CD4-positive, CD25-positive, alpha-beta regulatory T cell (primary cell): ENCODE measurements at regions not wholly inside any gene's neighbourhood (a gene's known extent, or its start where the extent isn't known, plus 50 kb on each side); places are given as distances from the start of the nearest gene placed in this dataset.

Experiments
- ATAC-seq, 2 donors: fragments of 150-1000 bp; cut with Tn5 transposase; one replicate each; pipeline ENCODE4 v1.10.0; 2021; ENCODE audit warnings: low read depth in 2 of 2, moderate number of reproducible peaks in 2 of 2, moderate library complexity in 1 of 2
- DNase-seq, 3 donors: peaks; one replicate each; pipeline versions ENCODE4 v3.0.0 to v3.0.0-alpha.2; 2012 to 2022; ENCODE audit warnings: mixed read lengths in 1 of 3
- H3K27ac ChIP-seq: one replicate; pipeline ENCODE4 v1.7.0; 2013; ENCODE audit warnings: mild to moderate bottlenecking, low read length; ENCODE audit not compliant: insufficient read depth, poor library complexity, severe bottlenecking
- H3K27me3 ChIP-seq: one replicate; pipeline ENCODE4 v1.7.0; 2013; ENCODE audit warnings: low read length; ENCODE audit not compliant: control insufficient read depth, insufficient read depth
- H3K36me3 ChIP-seq: one replicate; pipeline ENCODE4 v1.7.0; 2013; ENCODE audit warnings: mild to moderate bottlenecking, low read length, moderate library complexity; ENCODE audit not compliant: control insufficient read depth, insufficient read depth
- H3K4me1 ChIP-seq: 2 replicates; pipeline ENCODE4 v1.7.0; 2013; ENCODE audit warnings: mild to moderate bottlenecking, low read length; ENCODE audit not compliant: insufficient read depth, control insufficient read depth, poor library complexity, severe bottlenecking
- H3K4me3 ChIP-seq: one replicate; pipeline ENCODE4 v1.7.0; 2013; ENCODE audit warnings: low read depth, mild to moderate bottlenecking, low read length, moderate library complexity
- H3K9me3 ChIP-seq, 2 experiments: 1 replicate in 1 of 2; 2 replicates in 1 of 2; pipeline ENCODE4 v1.7.0; 2013; ENCODE audit warnings: low read length in 2 of 2, mild to moderate bottlenecking in 1 of 2, moderate library complexity in 1 of 2; ENCODE audit not compliant: control insufficient read depth in 2 of 2
- H3K27ac Mint-ChIP-seq, 3 donors: one replicate each; pipeline ENCODE4 v1.8.0; 2020 to 2022; ENCODE audit warnings: mild to moderate bottlenecking in 3 of 3, mixed read lengths in 3 of 3, moderate library complexity in 2 of 3
- H3K27me3 Mint-ChIP-seq: one replicate; pipeline ENCODE4 v1.8.0; 2022; ENCODE audit warnings: mild to moderate bottlenecking, mixed read lengths
- H3K36me3 Mint-ChIP-seq: one replicate; pipeline ENCODE4 v1.8.0; 2020; ENCODE audit warnings: mixed read lengths
- H3K4me1 Mint-ChIP-seq, 4 donors: one replicate each; pipeline ENCODE4 v1.8.0; 2020 to 2022; ENCODE audit warnings: mixed read lengths in 4 of 4, mild to moderate bottlenecking in 1 of 4
- H3K4me3 Mint-ChIP-seq, 4 donors: one replicate each; pipeline ENCODE4 v1.8.0; 2020 to 2022; ENCODE audit warnings: mild to moderate bottlenecking in 4 of 4, mixed read lengths in 4 of 4, moderate library complexity in 3 of 4
- H3K9me3 Mint-ChIP-seq, 7 donors: one replicate each; pipeline ENCODE4 v1.8.0; 2020 to 2022; ENCODE audit warnings: mixed read lengths in 7 of 7, mild to moderate bottlenecking in 3 of 7, moderate library complexity in 2 of 7

DNA sequence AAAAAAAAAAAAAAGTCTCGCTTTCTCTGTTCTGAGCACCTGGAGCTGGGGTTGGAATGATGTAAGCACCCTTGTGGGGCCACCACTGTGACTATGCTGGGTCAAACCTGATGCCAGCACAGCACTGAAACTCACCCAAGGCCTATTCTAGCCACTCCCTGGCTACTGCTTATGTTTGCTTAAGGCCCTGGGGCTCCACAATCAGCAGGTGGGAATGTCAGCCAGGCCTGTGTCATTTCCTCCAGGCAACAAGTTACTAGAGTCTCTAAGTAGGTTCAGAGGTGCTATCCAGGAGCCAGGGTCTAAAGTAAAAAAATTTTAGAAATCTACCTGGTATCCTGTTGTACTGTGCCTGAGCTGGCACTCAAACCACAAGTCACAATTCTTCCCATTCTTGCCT, 1306.8 kb downstream of the STIM2 start:
- no peaks in the 10 kb centered on the region for H3K27me3 ChIP-seq
- ATAC-seq (no peak), DNase-seq (no peak)
- no peaks in the 10 kb centered on the region for H3K36me3 ChIP-seq
- Mint-ChIP-seq H3K9me3 (peaks cover 0 to 7% (median 5%) of the 10 kb centered on the region in 7 donors), H3K36me3 (no peaks in the 10 kb centered on the region), H3K4me3 (no peak overlapping the region), H3K27ac (no peak overlapping the region), H3K4me1 (peaks cover 0 to 4% (median 0%) of the 10 kb centered on the region in 4 donors), H3K27me3 (no peaks in the 10 kb centered on the region)
- H3K4me1 ChIP-seq, result no peaks in the 10 kb centered on the region
- H3K4me3 ChIP-seq, result no peak overlapping the region
- peaks cover 3 to 9% of the 10 kb centered on the region in 2 experiments for H3K9me3 ChIP-seq
- no peak overlapping the region for H3K27ac ChIP-seq

DNA sequence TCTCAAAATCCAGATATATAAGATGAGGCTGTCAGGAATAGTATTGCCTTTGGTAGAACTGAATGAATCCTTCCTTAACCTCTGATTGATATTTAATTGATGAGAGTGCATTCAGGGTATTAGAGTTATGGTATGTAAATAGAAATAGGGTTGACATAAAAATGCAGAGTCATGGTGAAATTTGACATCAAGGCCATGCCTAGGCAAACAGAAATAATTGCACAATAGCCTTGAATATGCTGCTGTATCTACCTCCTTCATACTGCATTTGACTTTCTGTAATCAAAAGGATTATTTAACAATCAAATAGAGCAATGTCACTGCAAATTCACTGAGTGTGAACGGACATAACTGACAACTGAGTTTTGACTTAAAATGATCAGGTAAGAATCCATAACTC, 1316.3 kb downstream of the STIM2 start:
- DNase-seq (no peak), ATAC-seq (no peak)
- Mint-ChIP-seq H3K9me3 (peaks cover 0 to 19% (median 4%) of the 10 kb centered on the region in 7 donors), H3K4me1 (peaks cover 0 to 2% (median 0%) of the 10 kb centered on the region in 4 donors), H3K36me3 (no peaks in the 10 kb centered on the region), H3K4me3 (no peak overlapping the region), H3K27ac (no peak overlapping the region), H3K27me3 (no peaks in the 10 kb centered on the region)
- Histone ChIP-seq H3K9me3 (no peaks in the 10 kb centered on the region), H3K27ac (no peak overlapping the region), H3K27me3 (no peaks in the 10 kb centered on the region), H3K4me3 (no peak overlapping the region), H3K36me3 (no peaks in the 10 kb centered on the region), H3K4me1 (no peaks in the 10 kb centered on the region)

DNA sequence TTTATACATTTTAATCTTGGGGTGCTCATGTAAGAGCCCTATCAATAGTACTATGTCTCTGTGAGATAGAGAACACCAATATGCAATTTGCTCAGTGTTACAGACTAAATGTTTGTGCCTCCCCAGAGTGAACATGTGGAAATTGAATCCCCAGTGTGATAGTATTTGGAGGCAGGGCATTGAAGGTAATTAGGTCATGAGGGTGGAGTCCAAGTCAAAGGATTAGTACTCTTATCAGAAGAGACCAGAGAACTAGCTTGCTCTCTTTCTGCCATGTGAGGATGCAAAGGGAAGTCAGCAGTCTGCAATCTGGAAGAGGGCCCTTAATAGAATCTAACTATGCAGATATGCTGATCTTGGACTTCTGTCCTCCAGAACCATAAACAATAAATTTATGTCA, 1317.0 kb downstream of the STIM2 start:
- Mint-ChIP-seq H3K4me3 (no peak overlapping the region), H3K27ac (no peak overlapping the region), H3K9me3 (peaks cover 0 to 22% (median 4%) of the 10 kb centered on the region in 7 donors), H3K4me1 (no peaks in the 10 kb centered on the region), H3K27me3 (no peaks in the 10 kb centered on the region), H3K36me3 (no peaks in the 10 kb centered on the region)
- H3K4me1 ChIP-seq, result no peaks in the 10 kb centered on the region
- H3K9me3 ChIP-seq, result no peaks in the 10 kb centered on the region
- no peaks in the 10 kb centered on the region for H3K36me3 ChIP-seq
- H3K27me3 ChIP-seq, result no peaks in the 10 kb centered on the region
- ATAC-seq (no peak), DNase-seq (no peak)
- H3K27ac ChIP-seq, result no peak overlapping the region
- H3K4me3 ChIP-seq, result no peak overlapping the region

DNA sequence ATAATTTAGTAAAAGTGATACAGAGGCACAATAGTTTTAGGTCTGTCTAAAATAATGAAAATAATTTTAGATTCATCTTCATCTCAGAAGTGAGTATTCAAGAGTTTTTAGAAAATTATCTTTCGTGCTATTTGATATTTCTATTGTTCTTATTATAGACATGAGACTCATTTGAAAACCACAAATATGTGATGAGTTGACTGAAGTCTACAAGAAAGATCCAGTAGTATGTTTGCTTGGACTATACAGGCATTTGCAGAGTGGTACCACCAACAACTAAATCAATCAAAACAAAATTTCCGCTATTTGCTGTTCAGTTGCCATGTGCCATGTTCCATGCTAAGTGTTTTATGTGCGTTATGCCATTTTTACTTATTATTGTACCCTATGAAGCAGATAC, 1318.5 kb downstream of the STIM2 start:
- H3K27ac Mint-ChIP-seq, result no peak overlapping the region
- H3K9me3 Mint-ChIP-seq, result peaks cover 0 to 25% (median 4%) of the 10 kb centered on the region in 7 donors
- no peaks in the 10 kb centered on the region for H3K4me1 Mint-ChIP-seq
- H3K36me3 ChIP-seq, result no peaks in the 10 kb centered on the region
- no peak overlapping the region for H3K27ac ChIP-seq
- H3K4me3 ChIP-seq, result no peak overlapping the region
- H3K4me1 ChIP-seq, result no peaks in the 10 kb centered on the region
- no peaks in the 10 kb centered on the region for H3K36me3 Mint-ChIP-seq
- no peaks in the 10 kb centered on the region for H3K27me3 ChIP-seq
- no peaks in the 10 kb centered on the region for H3K9me3 ChIP-seq
- no peak overlapping the region for H3K4me3 Mint-ChIP-seq
- ATAC-seq (no peak), DNase-seq (no peak)
- no peaks in the 10 kb centered on the region for H3K27me3 Mint-ChIP-seq

DNA sequence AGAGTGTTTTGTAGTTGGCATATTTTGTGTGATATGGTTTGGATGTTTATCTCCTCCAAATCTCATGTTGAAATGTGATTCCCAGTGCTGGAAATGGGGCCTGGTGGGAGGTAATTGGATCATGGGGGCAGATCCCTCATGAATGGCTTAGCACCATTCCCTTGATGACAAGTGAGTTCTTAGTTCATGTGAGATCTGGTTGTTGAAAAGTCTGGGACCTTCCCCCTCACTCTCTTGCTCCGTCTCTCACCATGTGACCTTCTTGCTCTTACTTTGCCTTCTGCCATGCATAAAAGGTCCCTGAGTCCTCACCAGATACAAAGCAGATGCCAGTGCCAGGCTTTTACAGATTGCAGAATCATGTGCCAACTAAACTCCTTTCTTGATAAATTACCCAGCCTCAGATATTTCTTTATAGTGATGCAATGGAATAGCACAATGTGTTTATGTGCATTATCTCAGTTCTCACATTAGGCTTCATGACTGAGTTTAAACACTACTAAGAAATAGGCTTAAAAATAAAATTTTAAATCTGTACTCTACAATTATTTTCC, 1348.8 kb downstream of the STIM2 start:
- Histone ChIP-seq H3K36me3 (no peaks in the 10 kb centered on the region), H3K27ac (no peak overlapping the region), H3K4me3 (no peak overlapping the region), H3K9me3 (peaks cover 0 to 15% of the 10 kb centered on the region in 2 experiments), H3K27me3 (no peaks in the 10 kb centered on the region), H3K4me1 (no peaks in the 10 kb centered on the region)
- Mint-ChIP-seq H3K27me3 (no peaks in the 10 kb centered on the region), H3K27ac (no peak overlapping the region), H3K36me3 (no peaks in the 10 kb centered on the region), H3K9me3 (peaks cover 0 to 23% (median 9%) of the 10 kb centered on the region in 7 donors), H3K4me1 (no peaks in the 10 kb centered on the region), H3K4me3 (no peak overlapping the region)
- ATAC-seq (no peak), DNase-seq (no peak)

DNA sequence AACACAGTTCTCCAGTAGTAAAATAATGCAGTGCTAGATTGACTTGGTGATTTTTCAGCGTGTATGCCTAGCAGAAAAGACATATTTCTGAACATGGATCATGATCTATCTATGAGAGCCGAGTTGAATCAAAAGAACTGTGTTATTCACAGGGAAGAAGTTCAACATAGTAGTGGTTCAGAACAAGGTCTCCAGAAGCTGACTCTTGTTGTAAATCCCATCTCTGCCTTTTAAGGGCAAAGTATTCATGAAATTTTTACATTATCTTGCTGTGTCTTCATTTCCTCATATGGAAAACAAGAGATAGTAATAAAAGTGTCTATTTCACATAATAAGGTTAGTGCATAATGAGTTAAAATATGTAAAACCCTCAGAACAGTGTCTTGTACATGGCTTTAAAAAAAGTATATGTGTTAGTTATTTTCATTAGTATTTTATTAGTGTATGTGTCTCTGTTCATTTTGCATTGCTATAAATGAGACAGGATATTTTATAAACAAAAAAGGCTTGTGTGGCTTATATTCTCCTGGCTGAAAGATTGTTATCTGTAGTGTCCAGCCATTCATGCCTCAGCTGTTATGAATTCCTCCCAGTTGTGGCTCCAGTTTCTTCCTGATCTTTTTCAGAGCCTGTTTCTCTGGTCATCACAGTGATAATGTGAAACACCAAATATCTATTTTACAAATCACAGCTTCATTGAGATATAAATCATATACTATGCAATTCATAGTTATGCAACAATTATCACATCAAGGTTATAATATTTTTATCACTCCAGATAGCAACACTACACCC, 1351.2 kb downstream of the STIM2 start:
- Histone ChIP-seq H3K36me3 (no peaks in the 10 kb centered on the region), H3K27me3 (no peaks in the 10 kb centered on the region), H3K9me3 (peaks cover 0 to 10% of the 10 kb centered on the region in 2 experiments), H3K4me1 (no peaks in the 10 kb centered on the region), H3K4me3 (no peak overlapping the region), H3K27ac (no peak overlapping the region)
- no peak for ATAC-seq
- H3K27me3 Mint-ChIP-seq, result no peaks in the 10 kb centered on the region
- H3K9me3 Mint-ChIP-seq, result peaks cover 0 to 16% (median 9%) of the 10 kb centered on the region in 7 donors
- H3K4me3 Mint-ChIP-seq, result no peak overlapping the region
- DNase-seq, result no peak
- no peaks in the 10 kb centered on the region for H3K36me3 Mint-ChIP-seq
- no peaks in the 10 kb centered on the region for H3K4me1 Mint-ChIP-seq
- H3K27ac Mint-ChIP-seq, result no peak overlapping the region

DNA sequence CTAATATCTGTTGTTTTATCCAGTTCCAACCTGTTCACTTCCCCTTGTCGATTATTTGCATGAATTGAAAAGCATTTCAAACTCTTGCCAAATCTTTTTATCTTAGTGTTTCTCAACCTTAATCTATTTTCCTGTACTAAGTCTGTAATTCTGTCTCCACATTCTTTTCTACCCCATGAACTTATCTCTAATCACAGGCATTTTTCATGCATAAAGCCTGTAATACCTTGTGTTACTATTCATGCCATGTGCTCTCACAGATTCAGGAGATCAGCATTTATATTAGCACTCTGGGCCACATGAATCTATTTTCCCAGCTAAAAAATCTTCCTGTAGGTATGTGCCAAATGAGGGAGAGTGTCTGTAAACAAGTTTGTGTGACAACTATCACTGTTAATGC, 1360.9 kb downstream of the STIM2 start:
- Histone ChIP-seq H3K4me3 (no peak overlapping the region), H3K9me3 (no peaks in the 10 kb centered on the region), H3K4me1 (no peaks in the 10 kb centered on the region), H3K36me3 (no peaks in the 10 kb centered on the region), H3K27me3 (no peaks in the 10 kb centered on the region), H3K27ac (no peak overlapping the region)
- Mint-ChIP-seq H3K27me3 (no peaks in the 10 kb centered on the region), H3K4me3 (no peak overlapping the region), H3K9me3 (peaks cover 3 to 31% (median 9%) of the 10 kb centered on the region in 7 donors), H3K4me1 (no peaks in the 10 kb centered on the region), H3K36me3 (no peaks in the 10 kb centered on the region), H3K27ac (no peak overlapping the region)
- ATAC-seq, result no peak
- no peak for DNase-seq

DNA sequence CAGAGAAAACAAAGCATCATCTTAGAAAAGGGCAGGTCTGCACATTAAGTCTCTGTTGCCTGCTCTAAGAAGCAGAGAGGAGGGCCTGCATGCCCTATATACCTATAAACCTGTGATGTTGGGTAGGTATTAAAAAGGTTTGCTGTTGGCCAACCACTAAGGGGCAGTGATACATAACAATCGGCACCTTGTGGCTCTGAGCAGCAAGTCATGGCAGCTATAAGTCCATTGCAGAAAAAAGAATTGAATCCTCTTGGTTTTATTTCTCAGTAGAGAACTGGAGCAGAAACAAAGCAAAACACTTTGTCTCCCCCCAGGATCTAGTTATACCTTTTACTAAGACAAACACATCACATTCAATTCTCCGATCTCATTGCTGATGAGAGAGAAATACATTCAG, 1364.4 kb downstream of the STIM2 start:
- no peaks in the 10 kb centered on the region for H3K9me3 ChIP-seq
- Mint-ChIP-seq H3K9me3 (peaks cover 1 to 36% (median 6%) of the 10 kb centered on the region in 7 donors), H3K4me3 (no peak overlapping the region), H3K36me3 (no peaks in the 10 kb centered on the region), H3K27me3 (no peaks in the 10 kb centered on the region), H3K4me1 (no peaks in the 10 kb centered on the region), H3K27ac (no peak overlapping the region)
- H3K4me3 ChIP-seq, result no peak overlapping the region
- H3K36me3 ChIP-seq, result no peaks in the 10 kb centered on the region
- ATAC-seq (no peak), DNase-seq (no peak)
- H3K27me3 ChIP-seq, result no peaks in the 10 kb centered on the region
- no peaks in the 10 kb centered on the region for H3K4me1 ChIP-seq
- no peak overlapping the region for H3K27ac ChIP-seq
